Colon (tissue), 2 donors: ENCODE measurements at regions not wholly inside any gene's neighbourhood (a gene's known extent, or its start where the extent isn't known, plus 50 kb on each side); places are given as distances from the start of the nearest gene placed in this dataset.

Experiments used
- FAIRE-seq: peaks from 2 replicates; lab custom pipeline; 2012; peaks lifted over from hg19 to GRCh38; lab: Jason Lieb, UNC
- donor health status: control.
- donor health status: control.

DNA sequence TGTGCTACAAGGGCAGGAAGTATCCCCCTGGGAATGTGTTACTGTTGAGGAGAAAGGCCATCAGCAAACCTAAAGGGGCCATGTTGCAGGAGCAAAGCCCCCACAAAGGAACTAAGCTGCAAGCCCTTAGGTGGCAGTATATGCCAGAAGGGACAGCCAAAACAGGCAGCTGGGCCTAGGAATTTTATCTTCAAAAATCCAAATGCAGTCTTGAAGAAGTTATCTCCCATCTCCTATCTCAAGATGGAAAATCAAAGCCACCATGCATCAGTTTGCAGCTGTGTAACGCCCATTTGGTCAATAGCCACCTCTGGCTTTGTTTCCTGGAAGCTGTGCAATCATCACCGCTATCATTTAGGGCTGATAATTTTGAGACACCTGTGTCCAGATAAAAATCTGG is 400.3 kb downstream of the ARHGEF28 start:
- no peak for FAIRE-seq

DNA sequence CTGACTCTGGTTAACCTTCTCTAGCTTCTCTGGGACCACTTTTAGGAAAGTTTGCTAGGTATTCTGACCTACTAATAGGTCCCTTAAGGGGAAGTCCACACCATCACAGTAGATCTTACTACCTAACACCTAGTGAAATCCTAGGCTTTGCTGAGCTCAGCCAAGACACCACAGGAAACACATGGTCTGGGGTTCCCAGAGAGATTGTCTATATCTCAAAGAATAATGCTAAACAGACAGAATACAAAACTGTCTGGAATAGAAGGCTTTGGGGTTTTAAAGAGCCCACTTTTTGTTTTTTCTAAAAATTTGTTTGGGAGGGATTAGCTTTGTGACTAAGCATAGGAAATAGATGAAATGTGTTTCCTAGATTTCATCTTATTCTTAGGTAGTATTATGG is 395.1 kb downstream of the ARHGEF28 start:
- FAIRE-seq: no peak

DNA sequence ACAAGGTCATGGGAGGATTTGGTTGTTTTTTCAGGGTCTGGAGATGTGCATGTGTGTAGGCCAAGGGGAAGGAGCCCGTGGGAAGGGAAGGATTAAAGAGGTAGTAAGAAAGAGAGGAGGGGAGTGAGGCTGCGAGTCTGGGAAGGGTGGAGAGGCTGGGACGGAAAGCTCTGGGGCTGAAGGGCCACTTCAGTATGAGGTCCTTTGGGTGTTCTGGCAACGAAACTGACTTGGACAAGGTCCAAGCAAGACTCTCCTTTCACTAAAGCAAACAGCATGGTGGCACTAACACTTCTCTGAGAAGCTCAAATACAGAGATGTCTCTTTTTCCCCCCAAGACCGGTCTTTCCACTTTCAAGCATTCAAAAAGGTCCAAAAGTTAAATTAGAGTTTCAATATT is 394.5 kb downstream of the ARHGEF28 start:
- no peak for FAIRE-seq

DNA sequence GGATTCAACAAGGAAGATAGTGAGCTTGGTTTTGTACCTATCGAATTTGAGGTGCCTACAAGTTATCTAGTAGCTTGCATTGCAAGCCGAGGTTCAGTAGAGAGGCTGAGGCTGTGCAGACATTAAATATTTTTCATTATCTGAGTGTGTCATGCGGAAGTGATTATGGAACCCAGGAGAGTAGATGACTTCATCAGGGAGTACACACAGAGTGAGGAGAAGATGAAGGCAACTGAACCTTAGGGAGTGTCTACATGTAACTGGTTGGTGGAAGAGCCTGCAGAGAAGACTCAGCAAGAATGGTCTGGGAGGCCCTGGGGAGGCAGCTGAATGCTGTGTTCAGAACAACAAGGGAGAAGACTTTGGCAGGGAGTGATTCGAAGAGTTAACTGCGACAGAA is 393.9 kb downstream of the ARHGEF28 start:
- FAIRE-seq: no peak

DNA sequence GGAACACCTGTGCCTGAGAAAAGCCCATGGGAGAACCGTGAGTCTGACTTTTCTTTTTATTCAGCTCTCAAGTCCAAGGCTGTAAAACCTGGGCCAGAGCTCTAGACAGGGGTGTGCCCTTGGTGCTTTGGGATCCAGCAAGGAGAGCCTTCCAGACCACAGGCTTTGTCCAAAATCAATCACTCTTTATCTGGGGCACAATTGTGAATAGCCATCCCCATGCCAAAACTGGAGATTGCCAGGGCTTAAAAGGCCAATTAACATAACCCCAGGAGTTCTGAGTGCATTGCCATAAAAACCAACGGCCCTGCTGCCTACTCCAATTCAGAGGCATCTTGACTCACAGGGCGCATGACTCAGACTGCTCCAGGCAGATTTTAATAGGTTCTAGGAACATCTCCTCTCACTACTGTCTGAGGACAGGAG is 391.8 kb downstream of the ARHGEF28 start:
- no peak for FAIRE-seq

DNA sequence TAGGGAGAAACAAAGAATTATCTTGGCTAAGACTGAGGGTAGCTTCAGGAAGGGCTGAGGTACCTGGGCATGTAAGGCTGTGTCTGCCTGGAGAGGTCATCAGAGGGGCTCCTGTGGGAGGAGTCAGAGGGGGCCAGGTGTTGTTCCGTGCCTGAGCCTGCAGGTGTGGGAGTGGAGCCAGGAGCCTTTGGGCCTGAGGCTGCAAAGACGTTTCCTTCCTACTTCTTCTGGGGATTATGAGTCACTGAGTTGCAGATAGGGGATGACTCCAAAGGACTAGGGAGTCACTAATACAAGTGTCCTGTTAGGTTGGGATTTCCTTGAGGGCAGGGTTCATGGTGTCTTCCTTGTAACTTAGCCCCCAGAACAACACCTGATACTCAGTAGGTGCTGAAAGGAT is 391.1 kb downstream of the ARHGEF28 start:
- no peak for FAIRE-seq

DNA sequence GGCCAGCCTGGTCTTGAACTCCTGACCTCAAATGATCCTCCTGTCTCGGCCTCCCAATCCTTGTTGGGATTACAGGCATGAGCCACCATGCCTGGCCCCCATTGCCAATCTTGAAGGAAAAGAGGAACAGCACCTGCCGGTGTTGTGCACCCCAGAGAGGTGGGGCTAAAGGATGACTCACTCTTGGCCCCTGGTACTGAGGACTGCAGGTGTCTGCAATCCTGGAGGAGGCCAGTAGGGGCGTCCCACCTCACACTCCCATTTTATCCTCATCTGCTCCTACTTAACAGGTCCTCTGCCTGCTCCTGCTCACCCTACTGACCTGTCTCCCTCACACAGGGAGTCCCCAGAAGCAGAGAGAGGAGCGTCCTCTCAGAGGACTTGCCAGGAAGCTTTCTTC is 390.4 kb downstream of the ARHGEF28 start:
- no peak for FAIRE-seq

DNA sequence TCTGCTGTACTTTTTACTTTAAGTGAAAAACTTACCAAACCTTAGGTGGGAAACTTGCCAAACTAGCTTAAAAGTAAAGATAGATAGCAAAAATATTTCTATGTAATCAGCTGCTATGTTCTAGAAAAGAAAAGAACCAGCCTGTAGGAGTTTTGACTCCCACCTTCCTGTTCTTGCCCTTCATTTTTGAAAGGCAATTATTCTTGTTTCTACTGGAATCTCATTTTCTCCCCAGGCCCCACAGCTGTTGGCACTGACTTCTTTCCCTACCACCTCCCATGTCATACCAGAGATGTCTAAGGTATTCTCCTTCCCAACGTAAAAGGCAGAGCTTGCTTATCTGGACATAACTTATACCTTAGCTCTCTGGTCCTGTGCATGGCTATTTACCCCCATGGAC is 389.7 kb downstream of the ARHGEF28 start:
- no peak for FAIRE-seq

DNA sequence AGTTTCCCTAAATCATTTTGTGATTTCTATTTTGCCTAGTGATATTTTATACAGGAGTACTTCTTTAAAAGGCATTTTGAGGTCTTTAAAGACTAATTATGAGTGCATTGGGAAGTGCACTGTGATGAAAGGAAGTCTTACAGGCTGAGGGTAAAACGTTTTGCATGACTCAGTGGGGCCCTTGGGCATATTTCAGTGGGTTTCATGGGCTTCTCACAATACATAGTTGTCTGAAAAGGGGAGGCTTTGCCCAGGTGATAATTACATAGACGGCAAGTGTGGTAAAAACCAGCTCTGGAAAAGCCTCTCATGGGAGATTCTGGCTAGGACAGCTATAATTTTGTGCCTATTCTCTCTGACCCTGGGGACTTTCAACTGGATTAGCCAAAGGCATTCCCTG is 387.2 kb downstream of the ARHGEF28 start:
- FAIRE-seq: no peak

DNA sequence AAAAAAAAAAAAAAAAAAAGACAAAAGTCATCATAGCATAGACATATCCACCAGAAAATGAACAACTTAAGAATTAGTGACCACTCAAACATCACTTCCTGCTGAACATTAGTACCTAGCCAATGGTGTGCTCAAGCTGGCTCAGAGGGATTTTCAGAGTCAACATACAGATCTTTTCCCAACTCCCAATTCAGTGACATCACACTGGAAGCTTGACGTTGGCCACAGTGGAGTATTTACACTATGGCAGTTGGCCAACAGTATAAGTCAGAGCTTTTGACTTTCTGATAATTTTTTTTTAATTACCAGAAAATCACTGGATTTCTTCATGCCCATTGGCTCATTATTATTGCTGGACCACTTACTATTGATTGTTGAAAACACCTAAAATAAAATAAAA is 383.5 kb downstream of the ARHGEF28 start:
- FAIRE-seq: no peak

DNA sequence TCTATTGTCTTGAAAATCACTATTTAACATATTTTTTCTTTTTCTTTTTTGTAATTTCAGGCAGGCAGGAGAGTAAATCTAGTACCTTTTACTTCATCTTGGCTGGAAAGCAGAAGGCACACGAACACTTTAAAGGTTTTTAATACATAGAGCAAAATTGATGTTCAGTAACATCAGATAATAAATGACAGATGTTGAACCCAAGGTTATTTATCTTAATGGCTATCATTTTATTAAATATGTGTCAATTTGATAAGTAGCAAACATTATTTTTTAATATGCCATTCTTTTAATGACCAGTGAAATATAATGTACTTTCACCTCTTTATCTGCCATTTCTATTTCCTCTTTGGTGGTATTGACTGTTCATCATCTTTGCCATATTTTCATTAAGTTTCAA is 381.2 kb downstream of the ARHGEF28 start:
- no peak for FAIRE-seq

DNA sequence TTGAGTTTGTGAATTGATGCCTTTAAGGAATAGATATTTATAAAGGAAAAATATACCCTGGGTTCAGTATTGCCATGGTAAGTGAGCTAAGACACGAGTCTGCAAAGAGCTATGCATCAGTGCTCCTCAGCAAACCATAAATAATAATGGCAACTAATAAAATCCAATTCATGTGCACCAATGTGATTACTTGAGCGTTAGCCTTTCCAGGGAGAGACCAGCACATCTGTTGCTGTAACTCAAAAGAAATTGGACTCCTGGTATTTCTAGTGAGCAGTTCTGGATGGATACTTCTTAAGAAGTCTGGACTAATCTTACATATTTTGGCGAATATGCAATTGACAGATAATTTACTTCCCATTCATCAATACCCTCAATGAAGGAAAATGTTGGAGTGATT is 373.3 kb downstream of the ARHGEF28 start:
- no peak for FAIRE-seq

DNA sequence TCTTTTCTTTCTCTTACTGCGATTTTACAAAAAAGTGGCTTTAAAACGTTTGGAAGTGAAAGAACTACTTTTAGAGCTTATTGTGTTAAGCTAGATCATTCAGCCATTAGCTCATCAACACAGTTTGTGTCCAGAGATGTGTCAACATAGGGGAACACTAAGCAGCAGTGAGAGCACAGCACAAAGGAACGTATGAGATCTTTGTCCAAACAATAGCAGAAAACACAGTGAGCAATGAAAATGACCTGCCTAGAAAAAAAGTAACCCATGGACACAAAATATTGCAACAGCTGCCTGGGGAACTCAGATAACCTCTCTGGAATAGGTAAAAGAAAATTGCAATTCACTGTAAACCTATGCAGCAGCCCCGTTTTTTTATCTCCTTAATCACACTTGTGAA is 372.5 kb downstream of the ARHGEF28 start:
- no peak for FAIRE-seq

DNA sequence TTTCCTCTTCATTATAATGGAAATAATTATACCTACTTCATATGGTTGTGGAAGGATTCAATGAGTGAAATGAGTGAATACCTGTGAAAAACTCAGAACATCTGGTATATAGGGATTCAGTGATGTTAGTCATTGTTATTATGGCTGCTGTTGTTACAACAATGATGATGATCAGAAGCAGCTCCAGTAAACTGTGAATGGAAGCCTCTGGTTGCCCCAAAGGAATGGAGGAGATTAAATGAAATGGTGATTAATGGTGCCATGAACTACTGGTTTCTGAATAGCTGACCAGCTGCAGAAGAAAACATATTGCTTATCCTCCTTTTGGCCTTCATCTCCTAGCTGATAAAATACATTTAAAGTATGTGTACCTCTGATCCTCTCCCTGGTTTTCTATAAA is 372.0 kb downstream of the ARHGEF28 start:
- no peak for FAIRE-seq

DNA sequence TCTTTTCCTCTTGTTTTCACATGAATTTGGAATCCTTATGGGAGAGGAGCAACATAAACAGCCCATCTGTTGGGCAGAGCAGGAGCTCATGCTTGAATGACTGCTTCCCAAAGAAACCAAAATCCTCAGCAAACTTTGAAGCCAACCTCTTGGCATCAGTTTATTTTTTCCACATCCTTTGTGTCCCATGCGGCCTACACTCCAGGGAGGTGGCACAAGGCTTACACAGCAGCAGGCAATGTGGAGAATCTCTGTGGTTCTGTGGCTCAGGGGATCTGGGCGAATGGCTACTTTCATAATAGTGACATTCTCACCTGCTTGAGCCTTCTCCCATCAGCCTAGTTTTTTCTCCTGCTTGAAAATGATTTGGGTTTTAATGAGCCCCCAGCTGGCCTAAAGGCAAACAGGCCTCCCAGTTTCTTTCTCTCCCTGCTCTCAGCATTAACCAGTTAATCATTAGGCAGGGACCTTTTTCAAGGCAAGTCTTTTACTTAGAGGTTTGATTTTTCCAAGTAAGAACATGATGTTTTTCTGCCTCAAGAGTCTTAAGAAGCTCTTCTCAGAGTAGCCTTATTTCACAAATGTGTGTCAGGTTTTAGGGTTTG is 370.3 kb downstream of the ARHGEF28 start:
- no peak for FAIRE-seq

DNA sequence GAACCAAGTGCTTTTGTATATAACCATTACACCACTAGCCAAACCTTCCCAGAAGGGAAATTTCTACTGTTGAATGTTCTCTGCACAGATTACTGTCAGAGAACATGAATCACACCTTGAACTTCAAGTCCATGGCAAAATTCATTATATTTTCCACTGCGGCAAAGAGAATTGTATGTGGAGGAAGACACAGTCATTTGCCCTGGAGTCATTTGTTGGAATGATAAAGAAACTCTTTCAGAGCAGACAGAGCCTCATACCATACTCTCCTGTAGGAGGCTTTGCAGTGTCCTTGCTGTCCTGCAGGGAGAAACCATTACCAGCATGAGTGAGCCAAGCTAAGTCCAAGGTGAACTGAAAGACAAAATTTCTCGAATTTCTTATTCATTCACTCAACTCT is 369.0 kb downstream of the ARHGEF28 start:
- no peak for FAIRE-seq
